ENCODE measurements at regions not wholly inside any gene's neighbourhood (a gene's known extent, or its start where the extent isn't known, plus 50 kb on each side); places are given as distances from the start of the nearest gene placed in this dataset.

DNA sequence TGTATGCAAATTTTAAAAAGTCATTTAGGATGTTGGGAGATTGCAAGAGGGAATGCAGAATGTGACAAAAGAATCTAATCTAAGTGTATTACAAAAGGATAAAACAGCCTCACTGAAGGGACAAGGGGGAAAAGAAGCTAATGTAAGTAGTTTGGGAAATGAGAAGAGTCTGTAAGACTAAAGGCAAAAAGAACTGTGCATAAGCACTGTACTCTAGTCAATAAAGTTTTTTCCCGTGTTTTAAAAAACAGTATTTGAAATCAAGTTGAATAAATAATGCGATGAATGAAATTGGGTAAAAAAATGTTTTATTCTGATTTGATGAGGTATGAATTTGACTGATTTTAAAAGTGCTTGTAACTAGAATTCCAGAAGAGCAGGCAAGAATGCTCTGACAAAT, 149.8 kb downstream of the VEGFA start:
- H4K5ac ChIP-seq (ENCODE audit: insufficient read length, low read depth, low read length) = no peak overlapping the region
- H3K79me1 ChIP-seq (ENCODE audit: insufficient read depth, low read depth, low read length, poor library complexity, severe bottlenecking) = no peaks in the 10 kb centered on the region
- no peaks in the 10 kb centered on the region for H3K79me2 ChIP-seq (ENCODE audit: insufficient read depth, low read length)
- no peak overlapping the region for H3K56ac ChIP-seq (ENCODE audit: insufficient read length, low read depth, low read length)
- H2BK15ac ChIP-seq (ENCODE audit: low read depth, low read length) = no peak overlapping the region
- H3K27me3 Mint-ChIP-seq (ENCODE audit: low read depth) = no peaks in the 10 kb centered on the region; the same call in 1 of the 2 replicates
- H2AFZ ChIP-seq (ENCODE audit: low read length) = no peak overlapping the region
- no peak overlapping the region for H2AK5ac ChIP-seq (ENCODE audit: insufficient read length, low read length)
- no peaks in the 10 kb centered on the region for H3K27me3 ChIP-seq (ENCODE audit: insufficient read depth, low read length)
- no peak overlapping the region for H3K23ac ChIP-seq (ENCODE audit: insufficient read length, low read depth, low read length)
- no peak overlapping the region for H3K27ac ChIP-seq (ENCODE audit: insufficient read length, low read depth, low read length)
- no peak overlapping the region for H2BK20ac ChIP-seq (ENCODE audit: low read depth, low read length, poor library complexity, severe bottlenecking)
- no peaks in the 10 kb centered on the region for H3K4me1 ChIP-seq (ENCODE audit: insufficient read depth, low read length)
- no peak overlapping the region for H4K8ac ChIP-seq (replicated peaks; ENCODE audit: insufficient read length, low read depth, low read length)
- H3K36me3 Mint-ChIP-seq (ENCODE audit: insufficient read depth in 1 of 3, low read depth in 3 of 3) = no peaks in the 10 kb centered on the region
- H3K18ac ChIP-seq (ENCODE audit: insufficient read length, low read depth, low read length) = no peak overlapping the region
- H3K14ac ChIP-seq (ENCODE audit: insufficient read depth, low read length) = no peak overlapping the region
- no peaks in the 10 kb centered on the region for H3K23me2 ChIP-seq (ENCODE audit: insufficient read length, low read depth, low read length, poor library complexity, severe bottlenecking)
- H3K9me3 Mint-ChIP-seq = no peaks in the 10 kb centered on the region
- H3K4ac ChIP-seq (ENCODE audit: low read depth, low read length) = no peak overlapping the region
- H2BK120ac ChIP-seq (ENCODE audit: low read depth, low read length, poor library complexity, severe bottlenecking) = no peak overlapping the region
- H3K27ac Mint-ChIP-seq = no peak overlapping the region
- no peak for DNase-seq
- H3K4me3 Mint-ChIP-seq = no peak overlapping the region
- H3K4me2 ChIP-seq (ENCODE audit: insufficient read depth, insufficient read length, low read length) = no peak overlapping the region
- no peak overlapping the region for H2BK12ac ChIP-seq (ENCODE audit: insufficient read length, low read depth, low read length)
- no peak overlapping the region for H3T11ph ChIP-seq (ENCODE audit: low read length)
- no peak for TF ChIP-seq CTCF (conservative IDR thresholded peaks at IDR 0.05)
- H4K20me1 ChIP-seq (ENCODE audit: control insufficient read depth, insufficient read depth, insufficient read length) = no peaks in the 10 kb centered on the region
- H3K4me1 Mint-ChIP-seq = peaks cover 2 to 11% of the 10 kb centered on the region in 2 experiments; a peak in 2 of 4 replicates
- H2BK5ac ChIP-seq (ENCODE audit: insufficient read length, low read length) = no peak overlapping the region
- H3K9me3 ChIP-seq (ENCODE audit: control insufficient read depth, low read depth, low read length) = no peaks in the 10 kb centered on the region
- no peak overlapping the region for H3K9ac ChIP-seq (ENCODE audit: extremely low read depth, insufficient read length, low read length)
- 100% methylated on average over 2 of the region's 2 CpGs for WGBS (ENCODE audit: extremely low coverage, insufficient read length, low lambda C conversion rate)
- no peak overlapping the region for H4K91ac ChIP-seq (ENCODE audit: insufficient read length, low read depth, low read length)
